Muscle of arm (tissue), 1 donor: ENCODE measurements at regions not wholly inside any gene's neighbourhood (a gene's known extent, or its start where the extent isn't known, plus 50 kb on each side); places are given as distances from the start of the nearest gene placed in this dataset.

Experiments
- DNase-seq: peaks from one replicate; pipeline ENCODE4 v3.0.0-alpha.2; 2013

- DNase-seq: no peak
Measured at GRCh38 chr13:88866195-88866594, 1195.0 kb downstream of the SLITRK5 start.

GRCh38 chr13:88883741-88884140 lies 1212.6 kb downstream of the SLITRK5 start:
- DNase-seq: no peak

GRCh38 chr13:88887045-88887662 lies 1216.0 kb downstream of the SLITRK5 start:
- DNase-seq: no peak

- DNase-seq: no peak
Measured at GRCh38 chr13:88895261-88895941, 1224.2 kb downstream of the SLITRK5 start.

GRCh38 chr13:88896466-88896865 lies 1225.3 kb downstream of the SLITRK5 start:
- no peak for DNase-seq

DNA sequence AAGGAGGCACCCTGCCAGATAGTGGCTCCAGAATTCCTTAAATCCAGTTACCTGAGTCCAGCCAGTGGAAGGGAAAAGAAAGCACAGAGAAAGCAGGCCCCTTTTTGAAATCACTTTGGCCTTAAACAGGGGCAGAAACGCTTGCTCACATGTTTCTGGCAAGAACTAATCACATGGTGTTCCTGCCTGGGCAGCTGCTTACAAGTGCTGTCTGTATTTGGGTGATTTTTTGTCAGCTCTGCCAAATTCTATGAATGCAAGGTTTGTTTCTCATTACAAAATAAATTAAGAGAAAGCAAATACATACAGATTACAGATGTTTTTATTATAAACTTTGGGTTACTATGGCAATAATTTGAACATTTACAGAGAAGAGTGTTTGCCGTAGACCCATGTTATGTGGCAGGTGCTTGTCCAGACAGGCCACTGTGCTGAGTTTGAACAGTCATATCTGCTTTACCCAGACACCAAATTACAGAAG lies 1237.8 kb downstream of the SLITRK5 start:
- peak; percentile 37 for DNase-seq

DNA sequence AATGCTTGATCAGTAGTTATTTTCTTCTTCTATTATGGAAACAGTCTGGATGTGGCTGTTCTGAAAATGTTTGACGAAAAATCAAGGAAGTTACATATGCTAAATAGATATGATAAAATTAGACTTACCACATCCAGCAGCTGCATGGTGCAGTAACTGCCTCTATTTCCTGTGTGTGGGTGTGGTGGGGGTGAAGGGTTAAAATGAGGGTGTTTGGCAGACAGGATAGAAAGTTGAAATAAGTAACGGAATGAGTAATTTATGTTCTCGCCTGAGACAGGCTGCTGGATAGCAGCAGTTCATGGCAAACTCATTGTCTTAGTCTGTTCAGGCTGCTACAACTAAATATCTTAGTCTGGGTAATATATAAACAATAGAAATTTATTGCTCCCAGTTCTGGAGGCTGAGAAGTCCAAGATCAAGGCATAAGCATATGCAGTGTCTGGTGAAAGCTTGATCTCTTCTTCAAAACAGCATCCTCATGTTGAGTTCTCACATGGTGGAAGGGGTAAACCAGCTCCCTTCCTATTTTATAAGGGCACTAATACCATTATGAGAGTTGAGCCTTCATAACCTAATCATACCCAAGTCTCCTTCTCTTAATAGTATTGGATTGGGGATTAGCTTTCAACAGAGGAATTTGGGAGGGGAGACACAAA lies 1248.9 kb downstream of the SLITRK5 start:
- no peak for DNase-seq

- no peak for DNase-seq
Measured at GRCh38 chr13:88925954-88926353, 1254.8 kb downstream of the SLITRK5 start.

- DNase-seq: no peak
Measured at GRCh38 chr13:88926890-88927502, 1255.8 kb downstream of the SLITRK5 start.

DNA sequence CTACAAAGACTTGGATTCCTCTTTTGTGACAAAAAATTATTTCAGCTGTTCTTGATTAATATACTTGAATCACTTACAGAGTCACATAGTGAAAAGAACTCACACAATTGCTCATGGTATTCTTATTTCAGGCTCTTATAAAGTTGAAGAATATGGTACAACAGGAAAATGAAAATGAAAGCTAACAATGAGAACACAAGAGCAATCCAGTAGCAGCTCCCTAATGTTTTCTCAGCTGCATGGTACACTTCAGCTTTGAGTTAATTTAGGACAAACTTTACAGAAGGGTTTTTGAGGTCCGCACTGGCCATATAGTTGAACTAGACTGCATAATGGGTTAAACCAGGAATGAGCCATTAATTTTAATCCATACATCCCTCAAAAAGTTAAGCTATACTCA lies 1261.8 kb downstream of the SLITRK5 start:
- DNase-seq: no peak

DNA sequence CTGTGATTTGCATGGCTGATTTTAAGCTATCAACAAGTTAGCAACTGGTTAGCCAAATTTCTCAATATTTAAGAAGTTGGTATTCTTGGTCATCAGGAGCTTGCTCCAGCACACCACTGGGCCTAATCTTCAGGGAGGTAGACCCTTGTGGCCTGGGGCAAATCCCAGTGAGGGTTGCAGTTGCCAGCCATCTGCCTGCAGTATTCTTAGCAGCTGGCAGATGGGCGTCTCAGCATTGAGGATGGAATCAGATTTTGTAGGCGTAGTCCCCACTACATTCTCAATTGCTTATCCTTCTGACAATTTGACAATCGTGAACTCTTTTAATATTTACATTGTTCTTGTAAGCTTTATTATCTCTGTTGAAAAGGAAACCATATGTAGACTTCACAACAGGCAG lies 1266.2 kb downstream of the SLITRK5 start:
- DNase-seq: no peak

GRCh38 chr13:88945793-88946192 lies 1274.6 kb downstream of the SLITRK5 start:
- no peak for DNase-seq

DNA sequence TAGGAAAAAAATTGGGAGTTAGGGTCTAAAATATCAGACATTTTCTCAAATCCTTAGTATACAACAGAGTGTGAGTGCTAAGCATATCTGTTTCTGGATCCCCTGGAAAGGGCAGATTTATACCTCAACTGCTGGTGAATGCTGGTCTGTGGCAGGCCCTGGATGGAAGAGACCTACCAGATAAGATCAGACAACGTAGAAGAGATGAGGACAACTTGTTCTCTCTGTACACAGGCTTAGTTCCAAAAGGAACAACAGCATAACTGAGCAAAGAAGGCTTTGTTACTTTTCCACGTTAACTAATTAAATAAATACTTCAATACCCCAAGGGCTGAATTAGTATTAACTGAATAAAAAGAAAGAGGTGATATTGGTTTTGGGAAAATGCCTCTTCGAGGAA lies 1277.3 kb downstream of the SLITRK5 start:
- DNase-seq: no peak

GRCh38 chr13:88958821-88959220 lies 1287.7 kb downstream of the SLITRK5 start:
- no peak for DNase-seq

GRCh38 chr13:88976466-88976865 lies 1305.3 kb downstream of the SLITRK5 start:
- DNase-seq: no peak

DNA sequence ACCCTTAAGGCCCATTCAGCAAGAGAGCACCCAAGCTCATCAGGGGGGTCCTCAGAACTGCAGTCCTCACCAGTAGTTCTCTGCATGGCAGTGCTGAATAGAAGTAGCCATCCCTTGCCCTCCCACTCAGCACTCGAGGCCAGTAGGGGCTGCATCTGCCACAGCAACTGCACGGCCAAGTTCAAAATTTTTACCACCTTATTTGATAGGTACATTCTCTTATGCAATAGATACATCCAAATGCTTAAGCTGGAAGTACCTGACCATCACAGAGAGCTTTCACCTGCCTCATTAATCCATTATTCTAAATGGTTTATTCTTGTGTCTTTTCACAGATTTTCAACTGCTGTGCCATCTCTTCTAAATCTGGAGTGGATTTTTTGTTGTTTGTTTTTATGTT lies 1307.4 kb downstream of the SLITRK5 start:
- no peak for DNase-seq

- DNase-seq: no peak
Measured at GRCh38 chr13:88979465-88980175, 1308.4 kb downstream of the SLITRK5 start.

- no peak for DNase-seq
Measured at GRCh38 chr13:89003656-89004055, 1332.5 kb downstream of the SLITRK5 start.

GRCh38 chr13:89011615-89012014 lies 1340.4 kb downstream of the SLITRK5 start:
- no peak for DNase-seq

DNA sequence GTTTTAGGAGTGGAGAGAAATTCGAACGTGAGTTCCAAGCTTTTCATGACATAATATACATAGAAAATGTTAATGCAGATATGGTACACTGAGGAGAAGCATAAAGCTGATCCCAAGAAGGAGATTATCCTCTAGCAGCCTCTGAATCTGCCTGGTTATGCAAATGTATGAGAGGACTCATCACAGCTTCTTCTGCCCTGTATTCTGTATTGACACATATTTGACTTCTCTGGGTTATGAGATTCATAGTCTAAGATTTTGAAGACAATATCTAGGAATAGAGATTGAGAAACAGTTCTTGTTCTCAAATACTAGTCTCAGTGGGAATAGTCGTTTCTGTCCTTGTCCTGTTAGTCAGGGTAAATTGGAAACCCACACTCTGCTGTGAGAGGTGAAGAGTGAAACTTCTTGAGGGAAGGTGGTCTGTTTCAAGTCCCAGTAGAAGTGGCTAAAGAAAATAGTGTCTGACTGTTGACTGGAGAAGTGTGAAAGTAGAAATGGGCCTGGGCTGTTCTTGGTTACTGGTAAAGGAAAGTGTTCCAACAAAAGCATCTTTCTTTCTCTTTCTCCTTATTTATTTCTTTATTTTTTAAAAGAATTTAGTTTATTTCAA lies 1356.6 kb downstream of the SLITRK5 start:
- no peak for DNase-seq

DNA sequence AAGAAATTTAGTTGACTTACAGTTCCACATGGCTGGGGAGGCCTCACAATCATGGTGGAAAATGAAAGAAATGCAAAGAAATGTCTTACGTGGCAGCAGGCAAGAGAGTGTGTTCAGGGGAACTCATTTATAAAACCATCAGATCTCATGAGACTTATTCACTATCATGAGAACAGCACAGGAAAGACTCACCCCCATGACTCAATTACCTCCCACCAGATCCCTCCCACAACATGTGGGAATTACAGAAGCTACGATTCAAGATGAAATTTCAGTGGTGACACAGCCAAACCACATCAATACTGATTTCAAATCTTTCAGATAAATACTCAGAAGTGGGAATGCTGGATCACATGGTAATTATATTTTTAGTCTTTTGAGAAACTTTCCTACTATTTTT lies 1357.9 kb downstream of the SLITRK5 start:
- DNase-seq: no peak

- DNase-seq: no peak
Measured at GRCh38 chr13:89034015-89034414, 1362.8 kb downstream of the SLITRK5 start.
